H1 (cell line): ENCODE measurements at regions not wholly inside any gene's neighbourhood (a gene's known extent, or its start where the extent isn't known, plus 50 kb on each side); places are given as distances from the start of the nearest gene placed in this dataset.

Experiments
- POLR2AphosphoS5 ChIP-seq: IDR thresholded peaks from 2 replicates; pipeline ENCODE4 v1.6.1; 2011; ENCODE audit warnings: low read depth, low read length
- RAD21 ChIP-seq, 2 experiments: IDR thresholded peaks in 1 of 2; conservative IDR thresholded peaks in 1 of 2; 2 replicates each; pipeline ENCODE4 v1.6.1; 2011; ENCODE audit warnings: low read depth in 2 of 2, low read length in 2 of 2, improper control_type of control experiment in 1 of 2, inconsistent platforms in 1 of 2, mild to moderate bottlenecking in 1 of 2, moderate library complexity in 1 of 2
- SIX5 ChIP-seq: IDR thresholded peaks from 2 replicates; pipeline ENCODE4 v1.6.1; 2011; ENCODE audit warnings: mild to moderate bottlenecking, low read depth, low read length
- SP1 ChIP-seq: IDR thresholded peaks from 2 replicates; pipeline ENCODE4 v1.6.1; 2011; ENCODE audit warnings: low read depth, low read length
- TCF12 ChIP-seq: IDR thresholded peaks from 2 replicates; pipeline ENCODE4 v1.6.1; 2011; ENCODE audit warnings: low read depth, mild to moderate bottlenecking, low read length

DNA sequence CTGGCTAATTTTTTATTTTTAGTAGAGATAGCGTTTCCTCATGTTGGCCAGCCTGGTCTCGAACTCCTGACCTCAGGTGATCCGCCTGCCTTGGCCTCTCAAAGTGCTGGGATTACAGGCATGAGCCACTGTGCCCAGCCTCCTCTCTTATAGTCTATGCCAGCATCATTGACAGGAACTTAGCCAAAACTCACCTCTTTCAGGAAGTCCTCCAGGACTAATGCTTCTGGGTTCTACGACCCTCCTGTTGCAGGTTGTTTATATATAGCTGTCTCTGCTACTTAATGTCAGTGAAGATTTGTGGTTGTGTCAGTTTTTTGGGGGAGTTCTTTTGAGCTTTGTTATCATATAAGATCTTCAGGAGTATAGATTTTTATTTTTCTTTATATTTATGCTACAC is 112.1 kb upstream of the CDC42EP3 start:
- TF ChIP-seq SP1 (no peak), POLR2AphosphoS5 (no peak), SIX5 (no peak), TCF12 (no peak), RAD21 (IDR thresholded peaks at IDR 0.05 in 1 of 2, conservative IDR thresholded peaks at IDR 0.05 in 1 of 2; ENCODE audit: low read depth in 2 of 2, low read length in 2 of 2) (no peak)
